Breast epithelium (tissue), 4 donors: ENCODE measurements at regions not wholly inside any gene's neighbourhood (a gene's known extent, or its start where the extent isn't known, plus 50 kb on each side); places are given as distances from the start of the nearest gene placed in this dataset.

Experiments used
- DNase-seq, 2 donors: peaks; one replicate each; pipeline ENCODE4 v3.0.0-alpha.2; 2019; ENCODE audit warnings: low spot score in 2 of 2
- H3K27ac ChIP-seq, 2 donors: fragments of 200-600 bp; sonication (generic) in 1 of 2; one replicate each; pipeline ENCODE4 v1.5.1; 2016 to 2019; ENCODE audit warnings: mild to moderate bottlenecking in 1 of 2
- H3K27me3 ChIP-seq, 2 donors: fragments of 200-600 bp; sonication (generic) in 1 of 2; one replicate each; pipeline versions ENCODE4 v1.5.1 to v1.6.0; 2017 to 2019; ENCODE audit warnings: control low read depth in 1 of 2, mild to moderate bottlenecking in 1 of 2
- H3K36me3 ChIP-seq: fragments of 200-600 bp; one replicate; pipeline ENCODE4 v1.5.1; 2019
- H3K4me1 ChIP-seq, 2 donors: fragments of 200-600 bp; sonication (generic); one replicate each; pipeline ENCODE4 v1.5.1; 2016 to 2019; ENCODE audit warnings: control low read depth in 1 of 2
- H3K4me3 ChIP-seq, 3 donors: fragments of 200-600 bp; sonication (generic); 1 replicate in 2 of 3; 2 replicates in 1 of 3; pipeline ENCODE4 v1.5.1; 2016 to 2019; ENCODE audit warnings: mild to moderate bottlenecking in 3 of 3, moderate library complexity in 2 of 3
- H3K9me3 ChIP-seq, 2 donors: fragments of 200-600 bp; sonication (generic) in 1 of 2; one replicate each; pipeline ENCODE4 v1.5.1; 2016 to 2019; ENCODE audit warnings: control low read depth in 1 of 2
- POLR2A ChIP-seq: fragments of 450-650 bp; IDR thresholded peaks from one replicate; pipeline ENCODE4 v1.6.1; 2016; ENCODE audit warnings: antibody characterized with exemption, mild to moderate bottlenecking, moderate library complexity
- POLR2AphosphoS5 ChIP-seq, 3 donors: sonication (generic); formaldehyde crosslinking; IDR thresholded peaks; one replicate each; pipeline ENCODE4 v1.6.1; 2017; ENCODE audit warnings: antibody characterized with exemption in 3 of 3
- intact Hi-C: fragments of 100-400 bp; cut with DNase I; formaldehyde crosslinking; loops from one replicate; pipeline ENCODE4 v1.15.1; 2023; ENCODE audit warnings: low total_unique reads
- TF ChIP-seq, protein P1 (sequence below), 3 donors: fragments of 450-650 bp; IDR thresholded peaks; one replicate each; pipeline ENCODE4 v1.5.1; 2016 to 2017; ENCODE audit warnings: antibody characterized with exemption in 3 of 3, mild to moderate bottlenecking in 3 of 3, moderate library complexity in 3 of 3

GRCh38 chr9:28820741-28821140, 1247.5 kb upstream of the C9orf72 start:
- Histone ChIP-seq H3K4me1 (no peaks in the 10 kb centered on the region), H3K4me3 (no peak overlapping the region), H3K36me3 (no peaks in the 10 kb centered on the region), H3K9me3 (no peaks in the 10 kb centered on the region), H3K27me3 (no peaks in the 10 kb centered on the region), H3K27ac (no peak overlapping the region)
- intact Hi-C loops: no loop called here
- no peak for DNase-seq
- TF ChIP-seq POLR2AphosphoS5 (IDR thresholded peaks at IDR 0.05) (no peak), POLR2A (no peak)
- TF ChIP-seq, protein P1, sequence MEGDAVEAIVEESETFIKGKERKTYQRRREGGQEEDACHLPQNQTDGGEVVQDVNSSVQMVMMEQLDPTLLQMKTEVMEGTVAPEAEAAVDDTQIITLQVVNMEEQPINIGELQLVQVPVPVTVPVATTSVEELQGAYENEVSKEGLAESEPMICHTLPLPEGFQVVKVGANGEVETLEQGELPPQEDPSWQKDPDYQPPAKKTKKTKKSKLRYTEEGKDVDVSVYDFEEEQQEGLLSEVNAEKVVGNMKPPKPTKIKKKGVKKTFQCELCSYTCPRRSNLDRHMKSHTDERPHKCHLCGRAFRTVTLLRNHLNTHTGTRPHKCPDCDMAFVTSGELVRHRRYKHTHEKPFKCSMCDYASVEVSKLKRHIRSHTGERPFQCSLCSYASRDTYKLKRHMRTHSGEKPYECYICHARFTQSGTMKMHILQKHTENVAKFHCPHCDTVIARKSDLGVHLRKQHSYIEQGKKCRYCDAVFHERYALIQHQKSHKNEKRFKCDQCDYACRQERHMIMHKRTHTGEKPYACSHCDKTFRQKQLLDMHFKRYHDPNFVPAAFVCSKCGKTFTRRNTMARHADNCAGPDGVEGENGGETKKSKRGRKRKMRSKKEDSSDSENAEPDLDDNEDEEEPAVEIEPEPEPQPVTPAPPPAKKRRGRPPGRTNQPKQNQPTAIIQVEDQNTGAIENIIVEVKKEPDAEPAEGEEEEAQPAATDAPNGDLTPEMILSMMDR (IDR thresholded peaks at IDR 0.05): no peak

DNA sequence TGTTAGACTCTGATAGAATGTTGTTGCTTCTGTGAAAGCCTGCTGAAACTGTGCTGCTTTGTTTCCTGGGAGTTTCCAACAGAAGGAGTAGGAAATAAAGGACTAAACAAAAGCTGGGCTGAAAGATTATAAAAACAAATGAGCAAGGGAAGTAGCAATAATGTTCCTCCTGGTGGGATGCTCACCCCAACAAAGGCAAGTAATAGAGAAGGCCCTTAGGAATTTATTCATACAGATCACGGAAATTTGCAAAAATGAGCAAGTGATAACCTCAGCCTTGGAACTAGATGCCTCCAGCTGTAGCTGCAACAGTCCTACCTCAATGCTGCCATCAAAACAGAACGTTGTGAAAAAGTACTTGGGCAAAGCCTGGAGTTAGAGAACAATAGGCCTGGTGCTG, 1248.0 kb upstream of the C9orf72 start:
- no peak for TF ChIP-seq POLR2AphosphoS5 (IDR thresholded peaks at IDR 0.05)
- TF ChIP-seq, protein P1 (IDR thresholded peaks at IDR 0.05): no peak
- no peak for TF ChIP-seq POLR2A
- Histone ChIP-seq H3K4me1 (no peaks in the 10 kb centered on the region), H3K9me3 (no peaks in the 10 kb centered on the region), H3K4me3 (no peak overlapping the region), H3K27ac (no peak overlapping the region), H3K36me3 (no peaks in the 10 kb centered on the region), H3K27me3 (no peaks in the 10 kb centered on the region)
- no peak for DNase-seq
- intact Hi-C loops: no loop called here

- Histone ChIP-seq H3K4me1 (no peaks in the 10 kb centered on the region), H3K36me3 (no peaks in the 10 kb centered on the region), H3K4me3 (no peak overlapping the region), H3K27me3 (no peaks in the 10 kb centered on the region), H3K27ac (no peak overlapping the region), H3K9me3 (no peaks in the 10 kb centered on the region)
- TF ChIP-seq POLR2A (no peak), POLR2AphosphoS5 (IDR thresholded peaks at IDR 0.05) (no peak)
- TF ChIP-seq, protein P1 (IDR thresholded peaks at IDR 0.05): no peak
- intact Hi-C loops: no loop called here
- no peak for DNase-seq
Measured at GRCh38 chr9:28824432-28824963, 1251.2 kb upstream of the C9orf72 start.

GRCh38 chr9:28832168-28832770, 1259.0 kb upstream of the C9orf72 start:
- H3K9me3 ChIP-seq: no peaks in the 10 kb centered on the region
- H3K4me1 ChIP-seq: no peaks in the 10 kb centered on the region
- H3K27me3 ChIP-seq: no peaks in the 10 kb centered on the region
- no peak for DNase-seq
- no peaks in the 10 kb centered on the region for H3K36me3 ChIP-seq
- H3K4me3 ChIP-seq: no peak overlapping the region
- no peak for TF ChIP-seq POLR2A
- TF ChIP-seq POLR2AphosphoS5 (IDR thresholded peaks at IDR 0.05): no peak
- TF ChIP-seq, protein P1 (IDR thresholded peaks at IDR 0.05): no peak
- intact Hi-C loops: no loop called here
- no peak overlapping the region for H3K27ac ChIP-seq

GRCh38 chr9:28834156-28834555, 1260.9 kb upstream of the C9orf72 start:
- no peak overlapping the region for H3K4me3 ChIP-seq
- no peaks in the 10 kb centered on the region for H3K36me3 ChIP-seq

More at GRCh38 chr9:28834156-28834555, 1260.9 kb upstream of the C9orf72 start:
- DNase-seq: no peak
- no peaks in the 10 kb centered on the region for H3K4me1 ChIP-seq
- no peak for TF ChIP-seq POLR2A
- no peak overlapping the region for H3K27ac ChIP-seq
- H3K9me3 ChIP-seq: peaks cover 0 to 9% of the 10 kb centered on the region in 2 donors
- intact Hi-C loops: no loop called here
- no peaks in the 10 kb centered on the region for H3K27me3 ChIP-seq
